HG03571 (cell line): ENCODE measurements at regions not wholly inside any gene's neighbourhood (a gene's known extent, or its start where the extent isn't known, plus 50 kb on each side); places are given as distances from the start of the nearest gene placed in this dataset.
A peak's percentile ranks its signal among the peaks of the same experiment; 100 is the strongest.
"Not testable (repeated sequence)": the region's sequence is repeated elsewhere in the genome, so short reads cannot be mapped to it uniquely, and the experiment has no call there.

Experiments used
- ATAC-seq: cut with Tn5 transposase; IDR thresholded peaks from one replicate; pipeline ENCODE4 v1.9.1; 2021; ENCODE audit not compliant: unreplicated experiment

GRCh38 chr6:170149681-170150589 is 140.9 kb downstream of the DLL1 start:
- no peak for ATAC-seq

GRCh38 chr6:170148709-170149470 is 142.0 kb downstream of the DLL1 start:
- no peak for ATAC-seq

- peak; percentile 66 for ATAC-seq
Measured at GRCh38 chr6:170147832-170148708, 142.8 kb downstream of the DLL1 start.

GRCh38 chr6:170147056-170147787 is 143.7 kb downstream of the DLL1 start:
- no peak for ATAC-seq

GRCh38 chr6:170146640-170147039 is 144.2 kb downstream of the DLL1 start:
- ATAC-seq: no peak

GRCh38 chr6:170146131-170146530 is 144.7 kb downstream of the DLL1 start:
- ATAC-seq: not testable (repeated sequence)

GRCh38 chr6:170145716-170146115 is 145.2 kb downstream of the DLL1 start:
- ATAC-seq: not testable (repeated sequence)

GRCh38 chr6:170145272-170145592 is 145.6 kb downstream of the DLL1 start:
- ATAC-seq: no peak

- ATAC-seq: no peak
Measured at GRCh38 chr6:170144571-170145271, 146.2 kb downstream of the DLL1 start.

- no peak for ATAC-seq
Measured at GRCh38 chr6:170143401-170144150, 147.3 kb downstream of the DLL1 start.

GRCh38 chr6:170142559-170142958 is 148.3 kb downstream of the DLL1 start:
- ATAC-seq: no peak

- not testable (repeated sequence) for ATAC-seq
Measured at GRCh38 chr6:170141061-170141460, 149.8 kb downstream of the DLL1 start.

GRCh38 chr6:170140129-170140528 is 150.7 kb downstream of the DLL1 start:
- ATAC-seq: no peak

- ATAC-seq: no peak
Measured at GRCh38 chr6:170139531-170139930, 151.3 kb downstream of the DLL1 start.

- not testable (repeated sequence) for ATAC-seq
Measured at GRCh38 chr6:170139046-170139445, 151.8 kb downstream of the DLL1 start.

- ATAC-seq: no peak
Measured at GRCh38 chr6:170137911-170138910, 152.7 kb downstream of the DLL1 start.

GRCh38 chr6:170137176-170137891 is 153.5 kb downstream of the DLL1 start:
- ATAC-seq: no peak
